Neuronal stem cell (in vitro differentiated cells): ENCODE measurements at regions not wholly inside any gene's neighbourhood (a gene's known extent, or its start where the extent isn't known, plus 50 kb on each side); places are given as distances from the start of the nearest gene placed in this dataset.

Source experiments
- DNase-seq: peaks from one replicate; pipeline ENCODE4 v3.0.0-alpha.2; 2013; ENCODE audit warnings: low spot score
- H2AFZ ChIP-seq: one replicate; pipeline ENCODE4 v1.6.1; 2013; ENCODE audit warnings: mild to moderate bottlenecking, low read length, inconsistent platforms
- H2AK5ac ChIP-seq: 2 replicates; pipeline ENCODE4 v1.6.1; 2013; ENCODE audit warnings: low read depth, mild to moderate bottlenecking, inconsistent platforms, low read length, moderate library complexity, mixed read lengths
- H2BK120ac ChIP-seq: 2 replicates; pipeline ENCODE4 v1.6.1; 2013; ENCODE audit warnings: low read depth, mild to moderate bottlenecking, inconsistent platforms, low read length, moderate library complexity, mixed read lengths
- H2BK12ac ChIP-seq: one replicate; pipeline ENCODE4 v1.6.1; 2013; ENCODE audit warnings: low read length, inconsistent platforms
- H2BK15ac ChIP-seq: 2 replicates; pipeline ENCODE4 v1.6.1; 2013; ENCODE audit warnings: mild to moderate bottlenecking, low read length, inconsistent platforms, mixed read lengths
- H2BK5ac ChIP-seq: one replicate; pipeline ENCODE4 v1.6.1; 2013; ENCODE audit warnings: inconsistent platforms, mild to moderate bottlenecking, low read length, moderate library complexity
- H3K14ac ChIP-seq: one replicate; pipeline ENCODE4 v1.6.1; 2013; ENCODE audit warnings: low read length, inconsistent platforms
- H3K18ac ChIP-seq: 2 replicates; pipeline ENCODE4 v1.6.1; 2013; ENCODE audit warnings: low read length, inconsistent platforms
- H3K23ac ChIP-seq: 2 replicates; pipeline ENCODE4 v1.6.1; 2013; ENCODE audit warnings: low read depth, mild to moderate bottlenecking, mixed read lengths, low read length, inconsistent platforms; ENCODE audit not compliant: poor library complexity
- H3K27ac ChIP-seq: replicated peaks from 3 replicates; pipeline ENCODE4 v1.5.1; 2013; ENCODE audit warnings: low read length, inconsistent platforms
- H3K27me3 ChIP-seq, 3 experiments: 2 replicates each; pipeline ENCODE4 v1.6.1; 2013; ENCODE audit warnings: low read length in 3 of 3, mild to moderate bottlenecking in 2 of 3, inconsistent platforms in 1 of 3, low read depth in 1 of 3, mixed read lengths in 1 of 3, moderate library complexity in 1 of 3; ENCODE audit not compliant: control insufficient read depth in 3 of 3, insufficient read depth in 3 of 3
- H3K36me3 ChIP-seq, 2 donors: replicated peaks in 1 of 2; 2 replicates each; pipeline ENCODE4 v1.6.1; 2013; ENCODE audit warnings: low read length in 2 of 2; ENCODE audit not compliant: control insufficient read depth in 2 of 2, insufficient read depth in 2 of 2
- H3K4ac ChIP-seq: 2 replicates; pipeline ENCODE4 v1.6.1; 2013; ENCODE audit warnings: inconsistent platforms, mild to moderate bottlenecking, low read length, moderate library complexity
- H3K4me1 ChIP-seq, 2 donors: 1 replicate in 1 of 2; 2 replicates in 1 of 2; pipeline ENCODE4 v1.6.1; 2013; ENCODE audit warnings: low read length in 2 of 2, low read depth in 1 of 2; ENCODE audit not compliant: control insufficient read depth in 2 of 2, insufficient read depth in 1 of 2
- H3K4me2 ChIP-seq: one replicate; pipeline ENCODE4 v1.6.1; 2013; ENCODE audit warnings: mild to moderate bottlenecking, low read length, inconsistent platforms; ENCODE audit not compliant: insufficient read depth, poor library complexity, severe bottlenecking
- H3K4me3 ChIP-seq, 2 donors: 2 replicates each; pipeline ENCODE4 v1.5.1; 2013; ENCODE audit warnings: low read length in 2 of 2, mild to moderate bottlenecking in 2 of 2, inconsistent platforms in 1 of 2, moderate library complexity in 1 of 2
- H3K79me1 ChIP-seq: one replicate; pipeline ENCODE4 v1.6.1; 2013; ENCODE audit warnings: low read depth, mild to moderate bottlenecking, inconsistent platforms, low read length, moderate library complexity
- H3K9ac ChIP-seq: one replicate; pipeline ENCODE4 v1.6.1; 2013; ENCODE audit warnings: mild to moderate bottlenecking, low read depth, low read length, inconsistent platforms; ENCODE audit not compliant: poor library complexity
- H3K9me3 ChIP-seq, 2 donors: replicated peaks in 1 of 2; 2 replicates each; pipeline versions ENCODE3 to v1.6.1; 2013; ENCODE audit warnings: low read length in 2 of 2, mild to moderate bottlenecking in 2 of 2, inconsistent platforms in 1 of 2, low read depth in 1 of 2, mixed read lengths in 1 of 2, moderate library complexity in 1 of 2; ENCODE audit not compliant: control insufficient read depth in 2 of 2, insufficient read depth in 1 of 2
- H4K8ac ChIP-seq: one replicate; pipeline ENCODE4 v1.6.1; 2013; ENCODE audit warnings: low read depth, mild to moderate bottlenecking, inconsistent platforms, low read length, moderate library complexity
- H4K91ac ChIP-seq: one replicate; pipeline ENCODE4 v1.6.1; 2013; ENCODE audit warnings: low read length, low read depth, mild to moderate bottlenecking, inconsistent platforms; ENCODE audit not compliant: poor library complexity
- WGBS, 2 donors: extraction: QIAGEN DNeasy Blood & Tissue Kit; methylation state at CpG; one replicate each; pipeline ENCODE4 v1.1.7; 2013; ENCODE audit warnings: missing lambda C conversion rate in 2 of 2, mixed read lengths in 1 of 2; ENCODE audit not compliant: insufficient read length in 2 of 2, insufficient replicate concordance in 1 of 2; ENCODE audit errors: extremely low coverage in 2 of 2; 5-methylcytosine and 5-hydroxymethylcytosine counted together

DNA sequence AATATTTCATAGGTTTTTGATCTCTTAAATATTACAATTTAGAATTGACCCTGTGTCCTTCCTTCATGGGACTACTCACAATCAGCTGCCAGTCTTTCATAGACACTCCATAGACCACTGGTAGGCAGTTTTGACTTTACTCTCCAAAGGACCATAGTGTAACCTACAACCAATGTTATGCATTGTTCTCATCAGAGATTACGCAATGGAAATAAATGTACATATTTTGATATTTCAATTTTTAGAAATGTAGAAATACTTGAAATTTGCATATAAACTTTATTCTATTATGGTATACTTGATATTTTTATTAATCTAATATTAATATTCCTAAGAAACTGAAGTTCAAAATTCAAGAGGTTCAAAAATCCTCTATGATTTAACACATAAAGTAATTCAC is 446.4 kb upstream of the KCND2 start:
- no peaks in the 10 kb centered on the region for H3K4me1 ChIP-seq
- H3K27ac ChIP-seq: no peak overlapping the region
- H3K18ac ChIP-seq: no peak overlapping the region
- H2AK5ac ChIP-seq: no peak overlapping the region
- no peak overlapping the region for H3K14ac ChIP-seq
- no peaks in the 10 kb centered on the region for H3K9me3 ChIP-seq
- no peak overlapping the region for H3K23ac ChIP-seq
- WGBS, 2 donors: no CpG with 5 or more reads among the region's 1 CpG
- H3K9ac ChIP-seq: no peak overlapping the region
- H4K91ac ChIP-seq: no peak overlapping the region
- no peak overlapping the region for H3K4me2 ChIP-seq
- no peak overlapping the region for H3K4me3 ChIP-seq
- H3K4ac ChIP-seq: no peak overlapping the region
- H3K79me1 ChIP-seq: no peaks in the 10 kb centered on the region
- no peak overlapping the region for H2BK120ac ChIP-seq
- H2BK15ac ChIP-seq: no peak overlapping the region
- no peak overlapping the region for H2BK12ac ChIP-seq
- no peak for DNase-seq
- H3K27me3 ChIP-seq: no peaks in the 10 kb centered on the region
- no peak overlapping the region for H4K8ac ChIP-seq
- H3K36me3 ChIP-seq: no peaks in the 10 kb centered on the region
- H2BK5ac ChIP-seq: no peak overlapping the region
- H2AFZ ChIP-seq: no peak overlapping the region

DNA sequence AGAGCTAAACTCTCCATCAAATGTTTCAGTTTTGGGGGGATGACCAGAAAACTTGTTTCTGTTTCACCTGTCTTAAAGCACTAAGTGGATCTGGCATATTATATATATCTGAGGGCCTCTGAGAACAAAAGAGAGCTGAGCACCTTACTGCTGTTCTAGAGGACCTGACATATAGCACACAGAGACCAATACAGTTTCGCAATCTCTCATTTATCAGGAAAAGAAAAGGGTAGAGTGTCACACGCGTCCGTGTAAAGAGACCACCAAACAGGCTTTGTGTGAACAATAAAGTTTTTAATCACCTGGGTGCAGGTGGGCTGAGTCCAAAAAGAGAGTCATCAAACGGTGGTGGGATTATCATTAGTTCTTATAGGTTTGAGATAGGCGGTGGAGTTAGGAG is 434.5 kb upstream of the KCND2 start:
- H3K79me1 ChIP-seq: no peaks in the 10 kb centered on the region
- DNase-seq: no peak
- no peak overlapping the region for H3K4me3 ChIP-seq
- no peak overlapping the region for H2AFZ ChIP-seq
- H3K27me3 ChIP-seq: no peaks in the 10 kb centered on the region
- H2BK120ac ChIP-seq: no peak overlapping the region
- no peak overlapping the region for H3K9ac ChIP-seq
- no peak overlapping the region for H4K8ac ChIP-seq
- no peak overlapping the region for H3K4ac ChIP-seq
- H2BK15ac ChIP-seq: no peak overlapping the region
- no peak overlapping the region for H3K27ac ChIP-seq
- no peaks in the 10 kb centered on the region for H3K4me1 ChIP-seq
- H2BK12ac ChIP-seq: no peak overlapping the region
- no peak overlapping the region for H4K91ac ChIP-seq
- no peaks in the 10 kb centered on the region for H3K36me3 ChIP-seq
- H3K14ac ChIP-seq: no peak overlapping the region
- no peak overlapping the region for H3K4me2 ChIP-seq
- H3K9me3 ChIP-seq: no peaks in the 10 kb centered on the region
- no CpG with 5 or more reads among the region's 6 CpGs for WGBS, 2 donors
- no peak overlapping the region for H3K18ac ChIP-seq
- H2BK5ac ChIP-seq: no peak overlapping the region
- H3K23ac ChIP-seq: no peak overlapping the region
- no peak overlapping the region for H2AK5ac ChIP-seq

DNA sequence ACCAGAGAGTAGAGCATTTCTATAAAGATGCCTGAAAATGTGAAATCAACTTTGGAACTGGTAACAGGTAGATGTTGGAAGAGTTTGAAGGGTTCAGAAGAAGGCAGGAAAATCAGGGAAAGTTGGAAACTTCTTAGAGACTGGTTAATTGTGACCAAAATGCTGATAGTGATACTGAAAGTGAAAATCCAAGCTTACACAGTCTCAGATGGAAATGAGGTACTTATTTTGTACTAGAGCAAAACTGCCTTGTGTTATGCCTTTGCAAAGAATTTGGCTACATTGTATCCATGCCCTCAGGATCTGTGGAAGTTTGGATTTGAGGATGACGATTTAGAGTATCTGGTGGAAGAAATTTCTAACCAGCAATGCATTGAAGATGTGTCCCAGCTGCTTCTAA is 430.6 kb upstream of the KCND2 start:
- H2BK120ac ChIP-seq: no peak overlapping the region
- no peak for DNase-seq
- no peak overlapping the region for H3K4me3 ChIP-seq
- no CpG with 5 or more reads among the region's 1 CpG for WGBS, 2 donors
- H3K27ac ChIP-seq: no peak overlapping the region
- H3K23ac ChIP-seq: no peak overlapping the region
- no peak overlapping the region for H3K4ac ChIP-seq
- no peaks in the 10 kb centered on the region for H3K27me3 ChIP-seq
- H3K9ac ChIP-seq: no peak overlapping the region
- H3K4me1 ChIP-seq: no peaks in the 10 kb centered on the region
- no peak overlapping the region for H2AFZ ChIP-seq
- no peak overlapping the region for H2BK15ac ChIP-seq
- H2BK12ac ChIP-seq: no peak overlapping the region
- H2AK5ac ChIP-seq: no peak overlapping the region
- H4K8ac ChIP-seq: no peak overlapping the region
- H3K79me1 ChIP-seq: no peaks in the 10 kb centered on the region
- no peak overlapping the region for H3K18ac ChIP-seq
- H3K14ac ChIP-seq: no peak overlapping the region
- H3K36me3 ChIP-seq: no peaks in the 10 kb centered on the region
- no peak overlapping the region for H4K91ac ChIP-seq
- H3K9me3 ChIP-seq: no peaks in the 10 kb centered on the region
- no peak overlapping the region for H3K4me2 ChIP-seq
- H2BK5ac ChIP-seq: no peak overlapping the region

DNA sequence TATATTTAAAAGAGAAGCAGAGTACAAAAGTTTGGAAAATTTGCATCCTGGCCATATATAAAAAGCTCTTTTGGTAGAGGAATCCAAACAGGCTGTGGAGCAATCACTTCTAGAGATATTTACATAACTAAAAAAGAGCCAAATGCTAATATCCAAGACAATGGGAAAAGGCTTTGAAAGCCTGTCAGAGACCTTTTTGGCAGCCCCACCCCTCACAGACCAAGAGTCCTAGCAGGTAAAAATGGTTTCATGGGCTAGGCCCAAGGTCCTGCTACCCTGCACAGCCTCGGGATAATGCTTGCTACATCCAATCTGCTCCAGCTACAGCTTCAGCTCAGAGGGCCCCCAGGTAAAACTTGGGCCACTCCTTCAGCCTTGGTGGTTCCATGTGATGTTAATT is 430.2 kb upstream of the KCND2 start:
- Histone ChIP-seq H2BK12ac (no peak overlapping the region), H3K27ac (no peak overlapping the region), H3K18ac (no peak overlapping the region), H3K4me1 (no peaks in the 10 kb centered on the region), H4K8ac (no peak overlapping the region), H3K9ac (no peak overlapping the region), H3K79me1 (no peaks in the 10 kb centered on the region), H4K91ac (no peak overlapping the region), H2BK15ac (no peak overlapping the region), H3K14ac (no peak overlapping the region), H2BK5ac (no peak overlapping the region), H3K4me2 (no peak overlapping the region), H3K4me3 (no peak overlapping the region), H3K27me3 (no peaks in the 10 kb centered on the region), H2AFZ (no peak overlapping the region), H2BK120ac (no peak overlapping the region), H3K23ac (no peak overlapping the region), H3K36me3 (no peaks in the 10 kb centered on the region), H3K4ac (no peak overlapping the region), H3K9me3 (no peaks in the 10 kb centered on the region), H2AK5ac (no peak overlapping the region)
- no CpG with 5 or more reads among the region's 1 CpG for WGBS, 2 donors
- no peak for DNase-seq
